Neural crest cell (in vitro differentiated cells): ENCODE measurements at regions not wholly inside any gene's neighbourhood (a gene's known extent, or its start where the extent isn't known, plus 50 kb on each side); places are given as distances from the start of the nearest gene placed in this dataset.
"Not testable (repeated sequence)": the region's sequence is repeated elsewhere in the genome, so short reads cannot be mapped to it uniquely, and the experiment has no call there.

Experiments
- DNase-seq: peaks from one replicate; pipeline ENCODE4 v3.0.0; 2021; ENCODE audit warnings: low read depth, mixed read lengths, low spot score
- H3K27ac Mint-ChIP-seq: one replicate; pipeline ENCODE4 v1.8.0; 2021; ENCODE audit warnings: mild to moderate bottlenecking, mixed read lengths; ENCODE audit not compliant: unreplicated experiment
- H3K27me3 Mint-ChIP-seq: 2 replicates; pipeline ENCODE4 v1.8.0; 2021; ENCODE audit warnings: low read depth, mild to moderate bottlenecking, mixed read lengths
- H3K36me3 Mint-ChIP-seq: 2 replicates; pipeline ENCODE4 v1.8.0; 2021; ENCODE audit warnings: low read depth, mild to moderate bottlenecking, mixed read lengths
- H3K4me1 Mint-ChIP-seq: 2 replicates; pipeline ENCODE4 v1.8.0; 2021; ENCODE audit warnings: mixed read lengths
- H3K4me3 Mint-ChIP-seq: one replicate; pipeline ENCODE4 v1.8.0; 2021; ENCODE audit warnings: mild to moderate bottlenecking, mixed read lengths
- H3K9me3 Mint-ChIP-seq: 2 replicates; pipeline ENCODE4 v1.8.0; 2021; ENCODE audit warnings: mixed read lengths
- CTCF ChIP-seq: fragments of 200-600 bp; sonication (generic); conservative IDR thresholded peaks from 2 replicates; pipeline ENCODE4 v1.5.0; 2021; ENCODE audit warnings: antibody characterized with exemption, mild to moderate bottlenecking

GRCh38 chr10:22158426-22158825 lies 59.4 kb downstream of the EBLN1 start:
- H3K36me3 Mint-ChIP-seq: no peaks in the 10 kb centered on the region

GRCh38 chr10:22156750-22157149 lies 61.1 kb downstream of the EBLN1 start:
- H3K4me3 Mint-ChIP-seq: no peak overlapping the region
- peaks cover 8% of the 10 kb centered on the region for H3K9me3 Mint-ChIP-seq
- H3K36me3 Mint-ChIP-seq: peaks cover 1% of the 10 kb centered on the region
- no peak for DNase-seq
- peaks cover 13% of the 10 kb centered on the region for H3K4me1 Mint-ChIP-seq
- no peak overlapping the region for H3K27ac Mint-ChIP-seq
- TF ChIP-seq CTCF: no peak
- no peaks in the 10 kb centered on the region for H3K27me3 Mint-ChIP-seq

More at GRCh38 chr10:22158426-22158825, 59.4 kb downstream of the EBLN1 start:
- Mint-ChIP-seq H3K27me3 (no peaks in the 10 kb centered on the region), H3K4me1 (peaks cover 13% of the 10 kb centered on the region), H3K9me3 (peaks cover 9% of the 10 kb centered on the region), H3K27ac (no peak overlapping the region), H3K4me3 (no peak overlapping the region)
- no peak for TF ChIP-seq CTCF
- DNase-seq: no peak

GRCh38 chr10:22152403-22152802 lies 65.4 kb downstream of the EBLN1 start:
- DNase-seq: no peak
- H3K9me3 Mint-ChIP-seq: peaks cover 8% of the 10 kb centered on the region
- peaks cover 7% of the 10 kb centered on the region for H3K36me3 Mint-ChIP-seq
- H3K27ac Mint-ChIP-seq: no peak overlapping the region
- no peak overlapping the region for H3K4me3 Mint-ChIP-seq
- H3K27me3 Mint-ChIP-seq: no peaks in the 10 kb centered on the region
- no peaks in the 10 kb centered on the region for H3K4me1 Mint-ChIP-seq
- no peak for TF ChIP-seq CTCF

GRCh38 chr10:22150842-22151241 lies 67.0 kb downstream of the EBLN1 start:
- H3K4me1 Mint-ChIP-seq: no peaks in the 10 kb centered on the region
- peaks cover 9% of the 10 kb centered on the region for H3K36me3 Mint-ChIP-seq
- no peak overlapping the region for H3K27ac Mint-ChIP-seq
- H3K27me3 Mint-ChIP-seq: no peaks in the 10 kb centered on the region
- peaks cover 10% of the 10 kb centered on the region for H3K9me3 Mint-ChIP-seq
- DNase-seq: no peak
- H3K4me3 Mint-ChIP-seq: no peak overlapping the region
- TF ChIP-seq CTCF: no peak

GRCh38 chr10:22148961-22149360 lies 68.9 kb downstream of the EBLN1 start:
- Mint-ChIP-seq H3K27ac (no peak overlapping the region), H3K36me3 (peaks cover 9% of the 10 kb centered on the region), H3K4me3 (no peak overlapping the region), H3K4me1 (no peaks in the 10 kb centered on the region), H3K27me3 (no peaks in the 10 kb centered on the region), H3K9me3 (peaks cover 10% of the 10 kb centered on the region)
- no peak for DNase-seq
- no peak for TF ChIP-seq CTCF

GRCh38 chr10:22145873-22146272 lies 71.9 kb downstream of the EBLN1 start:
- not testable (repeated sequence) for H3K4me1 Mint-ChIP-seq, H3K27ac Mint-ChIP-seq, DNase-seq, H3K36me3 Mint-ChIP-seq, H3K27me3 Mint-ChIP-seq, H3K4me3 Mint-ChIP-seq, H3K9me3 Mint-ChIP-seq
